Stimulated activated CD8-positive, alpha-beta memory T cell treated with anti-CD3 and anti-CD28 coated beads, Interleukin-7, amount 100 ng/mL, for 48 hours (primary cell): ENCODE measurements at regions not wholly inside any gene's neighbourhood (a gene's known extent, or its start where the extent isn't known, plus 50 kb on each side); places are given as distances from the start of the nearest gene placed in this dataset.
"Not testable (repeated sequence)": the region's sequence is repeated elsewhere in the genome, so short reads cannot be mapped to it uniquely, and the experiment has no call there.

Experiments
- DNase-seq, 2 donors: peaks; one replicate each; pipeline ENCODE4 v3.0.0-alpha.2; 2020; ENCODE audit warnings: low read depth in 1 of 2; ENCODE audit errors: extremely low read depth in 1 of 2

DNA sequence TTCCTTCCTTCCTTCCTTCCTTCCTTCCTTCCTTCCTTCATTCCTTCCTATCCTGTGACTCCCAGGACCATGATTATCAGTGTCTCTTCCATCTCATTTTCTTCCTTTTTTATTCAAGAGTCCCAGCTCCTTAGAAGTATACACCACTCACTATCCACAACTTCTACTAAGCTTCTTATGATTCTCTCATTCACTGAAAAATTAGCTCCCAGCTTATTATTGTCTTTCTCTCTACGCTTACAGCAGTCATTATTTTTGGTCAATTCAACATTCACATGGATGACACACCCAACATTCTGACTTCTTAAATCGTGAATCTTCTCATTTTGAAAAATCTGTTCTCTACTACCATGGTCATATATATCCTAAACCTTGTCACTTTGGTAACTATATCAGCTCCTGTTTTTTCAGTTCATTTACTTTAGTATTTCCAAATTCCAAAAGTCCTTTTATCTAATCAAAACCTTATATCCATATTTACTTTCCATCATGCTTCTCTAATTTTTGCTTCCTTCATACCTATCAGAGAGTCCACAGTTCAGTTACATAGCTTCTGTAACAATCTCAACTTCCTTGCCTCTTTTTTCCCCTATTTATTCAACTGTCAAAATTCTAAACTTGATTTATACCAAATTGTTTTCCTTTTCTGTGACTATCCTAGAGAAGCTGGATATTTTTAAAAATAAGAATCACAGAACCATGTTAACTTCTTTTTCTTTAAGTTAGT, 677.5 kb downstream of the RAPGEF2 start:
- DNase-seq, result no peak

DNA sequence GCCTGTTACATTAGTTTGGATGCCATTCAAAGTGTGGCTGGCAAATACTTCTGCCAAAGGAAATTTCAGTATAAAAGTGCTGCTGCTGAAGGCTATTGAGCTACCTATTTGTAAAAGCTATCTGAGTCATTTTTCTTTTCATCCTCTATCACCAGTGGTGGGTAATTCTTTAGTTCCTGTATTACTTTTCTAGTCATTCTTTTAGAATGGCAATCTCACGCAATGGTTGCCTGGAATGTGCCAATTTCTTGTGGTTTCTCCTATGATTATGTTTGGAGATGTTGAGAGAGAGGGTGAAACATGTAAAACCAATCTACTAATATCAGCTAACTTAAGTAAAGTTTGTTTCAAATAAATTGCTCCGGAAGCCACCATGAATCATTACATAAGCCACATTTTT, 685.0 kb downstream of the RAPGEF2 start:
- no peak for DNase-seq

DNA sequence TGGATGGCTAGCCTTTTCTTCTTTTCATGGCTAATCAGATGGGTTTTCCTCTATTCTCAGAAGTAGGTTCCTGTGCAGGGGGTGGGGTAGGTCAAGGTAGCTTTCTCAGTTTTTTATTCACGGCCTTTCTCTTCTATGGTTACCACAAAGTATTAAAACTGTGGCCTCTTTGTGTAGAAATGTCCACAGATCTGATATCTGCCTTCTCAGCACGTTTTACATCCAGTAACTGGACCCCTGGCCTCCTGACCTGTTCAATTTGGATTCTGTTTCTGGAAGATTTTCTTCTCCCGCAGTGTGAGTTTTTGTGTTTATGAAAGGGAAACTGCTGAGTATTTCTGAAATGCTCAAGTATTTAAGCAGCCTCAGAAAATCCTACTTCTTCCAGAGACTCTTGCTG, 688.5 kb downstream of the RAPGEF2 start:
- no peak for DNase-seq

DNA sequence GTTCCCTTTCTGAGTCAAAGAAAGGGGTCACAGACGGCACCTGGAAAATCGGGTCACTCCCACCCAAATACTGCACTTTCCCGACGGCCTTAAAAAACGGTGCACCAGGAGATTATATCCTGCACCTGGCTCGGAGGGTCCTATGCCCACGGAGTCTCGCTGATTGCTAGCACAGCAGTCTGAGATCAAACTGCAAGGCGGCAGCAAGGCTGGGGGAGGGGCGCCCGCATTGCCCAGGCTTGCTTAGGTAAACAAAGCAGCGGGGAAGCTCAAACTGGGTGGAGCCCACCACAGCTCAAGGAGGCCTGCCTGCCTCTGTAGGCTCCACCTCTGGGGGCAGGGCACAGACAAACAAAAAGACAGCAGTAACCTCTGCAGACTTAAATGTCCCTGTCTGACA, 701.7 kb downstream of the RAPGEF2 start:
- not testable (repeated sequence) for DNase-seq

DNA sequence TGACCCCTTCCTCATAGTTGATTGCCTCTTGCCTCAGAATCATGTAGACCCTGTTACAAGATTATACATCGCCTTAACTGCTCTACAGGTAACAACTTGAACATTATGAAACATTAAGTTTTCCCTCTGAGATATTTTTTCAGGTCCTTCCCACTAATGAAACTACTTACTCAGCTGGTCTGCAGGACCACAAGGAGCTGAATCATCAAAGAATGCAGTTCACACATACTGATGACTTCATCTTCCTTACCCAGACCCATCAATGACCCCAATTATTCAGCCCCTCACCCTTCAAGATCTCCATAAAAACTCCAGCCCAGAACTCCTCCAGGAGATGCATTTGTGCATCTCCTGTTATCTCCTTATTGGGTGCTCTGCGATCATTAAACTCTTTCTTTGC, 720.9 kb downstream of the RAPGEF2 start:
- no peak for DNase-seq

DNA sequence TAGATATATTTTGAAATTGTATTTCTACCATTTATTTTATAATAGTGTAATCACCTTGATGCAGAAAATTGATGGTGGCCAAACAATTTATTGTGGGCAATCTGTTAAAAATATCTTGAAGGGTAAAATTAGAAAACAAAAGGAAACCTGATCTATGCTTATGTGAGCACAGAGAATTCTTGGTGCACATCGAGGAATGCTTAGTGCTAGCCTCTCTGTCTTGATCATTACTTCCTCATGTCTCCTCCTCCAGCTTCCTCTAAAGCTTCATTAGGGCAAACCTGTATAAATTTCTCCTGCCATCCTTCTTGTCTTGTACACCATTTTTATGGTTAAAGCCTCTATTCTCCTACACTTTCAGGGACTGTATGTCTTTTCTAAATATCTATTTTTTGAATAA, 725.8 kb downstream of the RAPGEF2 start:
- DNase-seq, result no peak

DNA sequence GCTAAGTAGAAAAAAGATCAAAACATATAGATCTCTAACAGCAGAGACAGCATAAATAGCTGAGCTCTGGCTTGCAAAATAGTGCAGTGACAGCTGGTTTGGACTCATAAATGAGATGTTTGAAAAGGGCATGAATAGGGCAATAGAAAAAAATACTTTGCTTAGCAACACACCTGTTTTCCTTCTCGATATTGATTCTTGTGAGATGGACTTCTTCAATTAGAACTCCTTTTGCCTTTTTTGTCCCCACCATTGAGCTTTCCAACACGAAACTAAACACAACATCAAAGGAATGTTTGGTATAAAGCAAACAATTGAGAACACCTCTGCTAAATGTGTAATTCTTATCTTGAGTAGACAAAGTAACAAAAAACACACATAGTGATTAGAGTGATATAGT, 726.3 kb downstream of the RAPGEF2 start:
- DNase-seq, result no peak

DNA sequence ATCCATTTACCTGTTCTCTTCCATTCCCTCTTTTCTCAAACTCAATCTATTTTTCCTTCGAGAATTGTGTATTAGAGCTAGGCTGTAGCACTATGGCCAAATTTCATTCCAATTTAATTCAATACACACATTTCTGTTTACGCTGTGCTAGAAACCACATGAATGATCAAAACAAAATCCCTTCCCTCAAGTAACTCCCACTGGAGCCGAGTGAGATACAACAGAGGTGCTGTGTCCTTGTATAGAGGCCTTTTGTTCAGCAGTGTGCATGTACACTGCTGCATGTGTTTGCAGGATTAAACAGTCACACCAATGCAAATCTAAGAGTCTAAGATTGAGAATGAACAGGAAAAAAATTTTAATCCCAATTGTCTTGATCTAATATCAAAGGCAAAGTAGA, 734.2 kb downstream of the RAPGEF2 start:
- no peak for DNase-seq

DNA sequence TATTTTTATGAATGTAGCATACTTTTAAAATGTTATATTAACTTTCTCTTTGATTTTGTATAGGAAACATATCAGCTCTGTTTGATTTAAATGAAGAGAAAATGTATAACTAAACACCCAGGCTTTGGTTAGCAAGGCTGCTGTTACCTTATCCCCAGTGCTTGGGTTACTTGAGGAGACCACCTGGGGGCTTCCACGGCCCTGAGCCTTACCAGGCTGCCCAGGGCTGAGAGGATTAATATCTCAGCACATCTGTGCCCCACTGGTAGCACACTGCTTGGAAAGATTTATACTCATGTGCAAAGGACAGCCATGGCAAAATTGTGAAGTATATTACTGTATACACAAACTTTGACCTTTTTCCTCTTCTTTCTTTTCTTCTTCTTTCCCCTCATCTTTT, 752.9 kb downstream of the RAPGEF2 start:
- DNase-seq, result no peak

DNA sequence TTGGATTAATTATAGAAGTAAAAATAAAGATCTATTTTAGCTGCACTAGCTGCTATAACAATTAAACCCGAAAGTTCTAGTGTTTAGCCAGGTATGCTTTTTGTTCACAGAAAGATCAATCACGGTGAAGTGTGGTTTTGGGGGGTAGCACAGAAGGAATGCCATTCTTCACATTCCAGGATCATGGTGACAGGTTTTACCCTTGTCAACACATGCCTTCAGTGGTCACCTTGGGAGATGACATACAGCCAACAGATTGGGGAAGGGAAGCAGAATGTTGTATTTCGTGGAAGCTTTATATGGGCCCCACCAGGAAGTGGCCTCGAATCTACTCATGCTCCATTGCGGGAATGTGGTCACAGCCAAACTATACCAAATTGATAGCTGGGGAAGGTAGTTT, 753.6 kb downstream of the RAPGEF2 start:
- no peak for DNase-seq

DNA sequence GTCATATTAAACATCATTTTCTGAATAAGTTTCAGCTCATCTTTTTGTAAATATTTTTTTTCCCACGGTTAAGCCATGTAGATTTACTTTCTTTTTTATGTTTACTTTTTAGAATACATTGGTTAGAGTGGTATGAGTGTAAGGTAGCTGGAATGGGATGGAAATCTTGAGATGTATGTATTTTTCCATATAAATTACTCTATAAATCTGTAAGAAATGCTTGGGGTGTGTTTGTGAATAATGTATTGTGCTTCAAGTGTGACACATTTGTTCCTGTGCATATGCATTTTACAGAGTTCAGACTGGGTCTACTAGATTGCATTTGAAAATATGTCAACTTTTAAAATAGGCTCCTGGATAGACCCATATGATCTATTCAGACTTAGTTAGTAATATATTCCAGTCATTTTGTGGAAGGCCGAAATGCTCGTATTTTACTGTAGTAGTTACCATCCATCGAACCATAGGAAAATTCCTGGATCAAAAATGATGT, 756.8 kb downstream of the RAPGEF2 start:
- DNase-seq, result no peak

DNA sequence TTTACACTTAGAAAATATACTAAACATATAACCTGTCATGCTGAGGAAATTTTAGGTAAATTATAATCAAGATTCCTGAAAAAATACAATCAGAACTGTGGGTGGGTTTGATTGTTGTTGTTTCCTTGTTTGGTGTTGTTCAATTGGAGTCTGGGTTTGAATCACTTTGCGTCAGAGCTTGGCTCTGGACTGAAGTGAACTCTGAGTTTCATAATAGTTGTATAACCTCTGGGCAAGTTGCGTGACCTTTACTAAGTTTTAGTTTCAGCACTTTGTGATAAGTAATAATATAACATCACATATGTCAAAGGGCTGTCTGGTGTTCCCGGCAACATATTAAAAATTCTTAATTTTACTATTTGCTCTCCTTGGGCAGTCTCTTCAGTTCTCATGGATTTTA, 758.1 kb downstream of the RAPGEF2 start:
- no peak for DNase-seq

DNA sequence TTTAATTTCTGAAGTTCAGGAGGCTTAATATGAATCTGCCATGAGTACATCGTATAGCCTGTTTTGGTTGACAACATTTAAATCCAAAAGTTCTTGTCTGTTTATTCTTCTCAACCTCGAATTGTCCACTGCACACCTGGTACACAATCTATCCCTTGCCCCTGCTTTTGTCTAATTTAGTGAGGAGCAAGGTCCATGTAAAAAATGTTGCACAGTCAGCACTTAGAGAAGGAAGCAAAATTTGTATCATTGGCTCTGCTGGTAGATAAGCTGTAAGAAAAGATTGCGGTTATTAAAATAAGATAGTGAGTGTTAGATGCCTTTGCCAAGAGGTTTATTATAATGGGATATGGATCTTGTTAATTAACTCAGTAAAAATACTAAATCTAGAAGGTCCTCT, 761.5 kb downstream of the RAPGEF2 start:
- DNase-seq, result no peak

DNA sequence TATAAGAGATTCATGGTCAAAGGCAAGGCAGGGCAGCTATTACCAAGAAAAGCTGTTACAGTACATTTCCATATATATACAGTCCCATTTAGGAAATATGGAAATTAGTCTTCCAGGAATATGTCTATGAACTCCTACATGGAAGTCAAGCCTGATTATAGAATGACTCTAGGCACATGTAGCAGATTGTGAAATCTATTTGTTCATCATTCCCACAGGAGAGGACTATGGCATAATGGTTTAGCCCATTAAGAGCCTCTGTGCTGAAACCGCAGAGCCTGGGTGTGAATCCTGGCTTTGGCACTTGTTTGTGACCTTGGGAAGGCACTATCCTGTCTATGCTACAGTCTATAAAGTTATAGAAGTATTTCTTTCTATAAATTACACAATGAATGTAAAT, 764.8 kb downstream of the RAPGEF2 start:
- no peak for DNase-seq

DNA sequence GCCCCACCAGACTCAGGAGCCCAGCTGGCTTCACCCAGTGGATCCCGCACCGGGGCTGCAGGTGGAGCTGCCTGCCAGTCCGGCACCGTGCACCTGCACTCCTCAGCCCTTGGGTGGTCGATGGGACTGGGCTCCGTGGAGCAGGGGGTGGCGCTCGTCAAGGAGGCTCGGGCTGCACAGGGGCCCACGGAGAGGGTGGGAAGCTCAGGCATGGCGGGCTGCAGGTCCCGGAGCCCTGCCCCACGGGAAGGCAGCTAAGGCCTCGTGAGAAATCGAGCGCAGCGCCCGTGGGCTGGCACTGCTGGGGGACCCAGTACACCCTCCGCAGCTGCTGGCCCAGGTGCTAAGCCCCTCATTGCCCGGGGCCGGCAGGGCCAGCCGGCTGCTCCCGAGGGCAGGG, 766.1 kb downstream of the RAPGEF2 start:
- not testable (repeated sequence) for DNase-seq

DNA sequence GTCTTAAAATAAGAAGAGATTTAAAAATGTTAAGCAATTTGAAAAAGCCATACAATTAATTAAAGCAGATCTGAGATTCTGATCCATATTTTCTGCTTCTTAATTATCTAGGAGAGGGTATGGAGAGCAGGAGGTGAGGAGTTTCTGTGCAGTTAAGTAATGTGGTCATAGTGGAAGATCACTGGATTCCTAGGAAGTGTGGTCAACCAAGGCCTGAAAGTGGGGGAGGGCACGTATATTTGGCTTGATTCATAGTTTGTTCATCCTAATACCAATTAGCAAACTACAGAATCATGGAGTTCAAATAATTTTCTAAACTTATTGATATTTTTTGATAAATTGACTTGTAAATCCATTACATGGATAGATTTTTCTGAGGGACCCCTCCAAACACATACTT, 768.3 kb downstream of the RAPGEF2 start:
- no peak for DNase-seq

DNA sequence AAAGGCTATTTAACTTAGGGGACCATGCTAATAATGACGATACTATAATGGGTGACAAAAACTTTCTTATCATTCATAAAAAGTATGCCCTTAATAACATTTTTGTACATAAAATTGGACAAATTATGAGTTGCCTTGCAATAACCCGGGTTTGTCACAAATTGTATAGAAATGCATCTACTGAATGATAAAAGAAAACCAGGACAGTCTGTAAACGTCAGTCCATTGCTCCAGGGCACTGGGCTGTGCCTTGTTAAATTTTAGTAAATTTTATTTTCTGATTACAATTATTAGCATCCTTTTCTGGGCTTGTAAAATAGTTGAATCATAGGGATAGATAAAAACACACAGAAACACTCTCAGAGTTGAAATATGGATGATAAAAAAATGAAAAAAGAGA, 778.3 kb downstream of the RAPGEF2 start:
- DNase-seq, result no peak

DNA sequence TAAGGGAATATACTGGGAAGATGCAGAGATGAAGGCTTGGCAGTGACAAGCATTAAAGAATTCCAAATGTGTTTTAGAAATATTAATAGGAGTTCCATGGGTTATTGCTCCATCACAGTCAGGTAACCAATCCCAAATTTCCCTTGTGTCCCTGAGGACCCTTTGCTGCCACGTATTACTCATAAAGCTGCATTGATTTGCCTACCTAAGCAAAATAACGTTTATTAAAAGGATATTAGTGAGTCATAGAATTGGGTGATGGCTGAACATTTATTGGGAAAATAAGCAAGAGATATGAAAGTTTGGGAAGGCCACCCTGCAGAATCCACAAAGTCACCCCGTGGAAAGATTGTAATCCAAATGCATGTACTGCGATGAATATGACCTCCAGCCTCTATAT, 782.1 kb downstream of the RAPGEF2 start:
- no peak for DNase-seq

DNA sequence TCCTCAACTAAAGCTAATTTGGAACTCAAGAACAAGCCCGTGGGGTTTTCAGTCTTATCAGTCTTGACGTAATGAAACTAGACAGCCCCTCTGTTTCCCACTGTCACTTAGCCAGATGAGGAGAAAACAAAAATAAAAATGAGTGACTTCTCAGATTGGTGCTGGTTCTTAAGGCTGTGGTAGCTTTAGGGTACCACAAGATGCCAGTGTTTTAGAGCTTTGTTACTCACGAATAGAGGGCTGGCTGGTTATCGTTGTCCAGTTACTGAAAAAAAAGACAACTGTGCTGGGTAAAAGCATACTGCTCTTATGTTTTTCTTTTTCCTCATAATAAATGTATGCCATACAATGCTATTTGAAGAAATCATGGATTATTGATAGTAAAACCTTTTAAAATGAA, 796.7 kb downstream of the RAPGEF2 start:
- DNase-seq, result no peak

DNA sequence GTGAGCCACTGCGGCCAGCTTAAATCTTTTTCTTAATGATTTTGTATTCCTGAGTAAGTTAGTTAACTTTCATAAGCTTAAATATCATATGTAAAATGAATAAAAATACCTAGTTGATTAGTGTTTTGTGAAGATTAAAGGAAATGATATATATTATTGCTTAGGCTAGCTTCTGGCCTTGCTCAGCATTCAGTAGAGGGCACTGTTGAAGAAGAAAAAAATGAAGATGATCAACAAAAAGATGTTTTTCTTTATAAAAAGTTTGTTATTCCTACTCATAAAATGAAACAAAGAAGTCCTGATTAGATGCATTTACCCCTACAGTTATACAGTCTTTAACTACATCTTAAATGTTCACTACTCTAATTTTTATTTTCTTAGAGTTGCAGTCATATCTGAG, 797.7 kb downstream of the RAPGEF2 start:
- DNase-seq, result no peak

DNA sequence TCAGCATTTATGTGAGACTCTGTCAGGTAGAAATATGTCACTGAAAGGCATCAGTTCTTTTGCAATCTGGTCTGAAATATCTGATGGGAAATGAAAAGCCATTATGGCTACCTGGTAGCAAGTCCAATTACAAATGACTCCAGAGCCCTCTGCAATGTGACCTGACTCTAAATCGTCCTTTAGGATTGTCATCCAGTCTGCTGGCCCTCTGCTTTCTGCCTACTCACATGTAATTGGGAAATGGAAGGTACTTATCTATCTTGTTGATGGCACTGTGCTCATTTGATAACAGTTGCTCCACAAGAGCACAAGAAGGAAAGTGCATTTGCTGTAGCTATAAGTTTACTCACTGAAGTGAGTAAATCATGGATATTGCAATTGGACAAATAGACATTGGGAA, 799.8 kb downstream of the RAPGEF2 start:
- DNase-seq, result no peak

DNA sequence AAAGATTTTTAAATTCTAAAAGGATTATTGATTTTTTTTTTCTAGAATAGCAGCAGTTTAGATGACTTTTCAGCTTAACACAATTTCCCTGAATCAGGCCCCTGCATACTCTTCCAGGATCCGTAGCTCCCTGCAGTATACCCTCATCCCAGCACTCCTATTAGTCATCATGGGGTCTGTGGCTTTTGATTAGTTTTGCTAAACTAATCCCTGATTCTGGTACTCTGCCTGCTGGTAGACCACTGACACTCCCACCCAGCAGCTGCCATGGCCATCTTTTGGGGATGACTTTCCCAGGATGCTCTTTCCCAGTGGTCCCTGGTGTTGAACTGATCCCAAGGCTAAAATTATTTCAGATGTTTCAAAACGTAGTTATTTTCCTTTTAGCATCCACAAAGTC, 802.0 kb downstream of the RAPGEF2 start:
- no peak for DNase-seq

DNA sequence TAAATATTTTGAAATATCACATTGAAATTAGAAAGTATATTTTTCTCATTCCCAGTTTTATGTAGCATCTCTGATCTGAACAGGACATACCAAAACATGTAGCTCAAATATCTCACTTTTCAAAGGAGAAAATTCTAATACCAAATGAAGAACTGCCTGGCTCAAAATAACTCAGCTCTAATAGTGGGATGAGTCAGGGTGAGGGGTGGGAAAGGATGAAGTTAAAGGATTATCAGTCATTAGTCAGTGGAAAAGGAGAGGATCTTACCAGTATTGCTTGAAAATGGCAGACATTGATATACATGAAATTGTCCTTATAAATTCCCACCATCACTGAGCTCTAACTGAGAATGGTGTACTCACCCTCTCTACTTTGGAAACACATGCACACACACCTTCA, 803.2 kb downstream of the RAPGEF2 start:
- no peak for DNase-seq
